AG04449 (cell line): ENCODE measurements at regions not wholly inside any gene's neighbourhood (a gene's known extent, or its start where the extent isn't known, plus 50 kb on each side); places are given as distances from the start of the nearest gene placed in this dataset.
A peak's percentile ranks its signal among the peaks of the same experiment; 100 is the strongest.

Experiments used
- CTCF ChIA-PET: fragments of 350-600 bp; formaldehyde crosslinking; extraction: SDS; loops from one replicate; lab custom pipeline; 2021; ENCODE audit warnings: antibody characterized with exemption; lab: Yijun Ruan, JAX
- POLR2A ChIA-PET: fragments of 400-600, 350-600 bp; formaldehyde crosslinking; extraction: SDS; loops from one replicate; lab custom pipeline; 2020; ENCODE audit warnings: antibody characterized with exemption, inconsistent platforms; lab: Yijun Ruan, JAX
- DNase-seq: peaks from one replicate; pipeline ENCODE4 v3.0.0-alpha.2; 2010; ENCODE audit warnings: low read depth, low spot score
- H3K4me3 ChIP-seq: 2 replicates; pipeline ENCODE4 v1.5.1; 2011; ENCODE audit warnings: low read depth, mild to moderate bottlenecking, control low read depth, low read length
- TF ChIP-seq, protein P1 (sequence below): IDR thresholded peaks from one replicate; pipeline ENCODE4 v1.5.1; 2011; ENCODE audit warnings: mild to moderate bottlenecking, moderate library complexity, low read length, control low read depth, inconsistent platforms; ENCODE audit not compliant: insufficient read depth; ENCODE audit errors: missing control alignments

GRCh38 chr1:115469703-115470476, 131.8 kb upstream of the NGF start:
- no peak for DNase-seq
- H3K4me3 ChIP-seq: no peak overlapping the region

DNA sequence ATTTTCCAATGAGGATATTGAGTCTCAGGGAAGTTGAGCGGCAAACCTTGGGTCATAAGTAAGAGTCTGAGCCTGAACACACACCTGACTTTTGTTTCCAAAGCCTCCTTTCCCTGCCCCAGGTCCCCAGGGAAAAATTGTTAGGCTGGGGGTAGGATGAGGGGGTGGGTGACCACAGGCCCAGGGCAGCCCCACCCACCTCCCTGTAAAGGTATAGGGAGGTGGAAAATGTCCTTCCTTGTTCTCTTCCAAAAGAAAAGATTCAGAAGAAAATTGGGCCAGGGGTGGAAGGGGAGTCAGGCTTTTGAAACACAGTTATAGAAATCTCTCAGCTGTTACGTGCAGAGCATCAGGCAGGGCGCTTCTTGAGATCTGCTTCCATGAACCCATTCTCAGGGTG, 129.7 kb upstream of the NGF start:
- no peak for DNase-seq
- TF ChIP-seq, protein P1, sequence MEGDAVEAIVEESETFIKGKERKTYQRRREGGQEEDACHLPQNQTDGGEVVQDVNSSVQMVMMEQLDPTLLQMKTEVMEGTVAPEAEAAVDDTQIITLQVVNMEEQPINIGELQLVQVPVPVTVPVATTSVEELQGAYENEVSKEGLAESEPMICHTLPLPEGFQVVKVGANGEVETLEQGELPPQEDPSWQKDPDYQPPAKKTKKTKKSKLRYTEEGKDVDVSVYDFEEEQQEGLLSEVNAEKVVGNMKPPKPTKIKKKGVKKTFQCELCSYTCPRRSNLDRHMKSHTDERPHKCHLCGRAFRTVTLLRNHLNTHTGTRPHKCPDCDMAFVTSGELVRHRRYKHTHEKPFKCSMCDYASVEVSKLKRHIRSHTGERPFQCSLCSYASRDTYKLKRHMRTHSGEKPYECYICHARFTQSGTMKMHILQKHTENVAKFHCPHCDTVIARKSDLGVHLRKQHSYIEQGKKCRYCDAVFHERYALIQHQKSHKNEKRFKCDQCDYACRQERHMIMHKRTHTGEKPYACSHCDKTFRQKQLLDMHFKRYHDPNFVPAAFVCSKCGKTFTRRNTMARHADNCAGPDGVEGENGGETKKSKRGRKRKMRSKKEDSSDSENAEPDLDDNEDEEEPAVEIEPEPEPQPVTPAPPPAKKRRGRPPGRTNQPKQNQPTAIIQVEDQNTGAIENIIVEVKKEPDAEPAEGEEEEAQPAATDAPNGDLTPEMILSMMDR: no peak
- POLR2A ChIA-PET: interaction anchor here (1.3 kb wide), 1 partner anchor 187 kb away, joined by 5 read pairs; no protein-coding TSS in a partner anchor
- CTCF ChIA-PET: interaction anchor here (0.7 to 10.5 kb wide), 8 partner anchors 10 to 328 kb away, joined by 3 to 144 read pairs (median 6); no protein-coding TSS in a partner anchor
- H3K4me3 ChIP-seq: no peak overlapping the region

More at GRCh38 chr1:115469703-115470476, 131.8 kb upstream of the NGF start:
- CTCF ChIA-PET: interaction anchor here (0.7 to 10.5 kb wide), 62 partner anchors 8 to 490 kb away, joined by 3 to 144 read pairs (median 5); partner anchors contain the start of gene NGF
- POLR2A ChIA-PET: interaction anchor here (0.6 to 0.9 kb wide), 2 partner anchors 140 to 168 kb away, joined by 3 to 4 read pairs; no protein-coding TSS in a partner anchor
- TF ChIP-seq, protein P1: peak; percentile 98

GRCh38 chr1:115467196-115467595, 129.1 kb upstream of the NGF start:
- POLR2A ChIA-PET: no interaction called here
- H3K4me3 ChIP-seq: no peak overlapping the region
- DNase-seq: no peak
- TF ChIP-seq, protein P1: no peak
- CTCF ChIA-PET: interaction anchor here (1.4 to 10.5 kb wide), 7 partner anchors 12 to 328 kb away, joined by 4 to 144 read pairs (median 7); partner anchors contain the start of gene NGF

DNA sequence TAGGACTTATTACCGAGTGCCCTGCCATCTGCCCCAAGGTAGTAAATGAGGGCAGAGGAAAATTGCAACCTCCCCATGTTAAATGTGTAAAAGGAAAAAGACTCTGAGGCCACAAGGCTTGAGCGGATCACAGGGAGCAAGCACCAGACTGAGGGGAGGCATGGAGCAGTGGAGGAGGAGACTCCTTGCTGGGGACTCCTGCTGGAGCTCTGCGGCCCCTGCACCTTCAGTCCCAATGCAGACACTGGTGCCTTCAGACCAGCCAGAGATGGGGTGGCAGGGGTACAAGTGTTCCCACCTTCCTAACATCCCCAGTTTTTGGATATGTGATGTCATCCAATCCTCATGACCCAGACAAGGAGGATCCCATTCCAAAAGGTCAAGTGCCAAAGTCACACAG, 128.4 kb upstream of the NGF start:
- ChIA-PET POLR2A (interaction anchor here (0.6 kb wide), 1 partner anchor 26 kb away, joined by 3 read pairs; no protein-coding TSS in a partner anchor), CTCF (interaction anchor here (0.9 to 10.5 kb wide), 13 partner anchors 9 to 327 kb away, joined by 3 to 144 read pairs (median 6); partner anchors contain the start of gene NGF)
- TF ChIP-seq, protein P1: peak; percentile 49
- DNase-seq: no peak
- no peak overlapping the region for H3K4me3 ChIP-seq

DNA sequence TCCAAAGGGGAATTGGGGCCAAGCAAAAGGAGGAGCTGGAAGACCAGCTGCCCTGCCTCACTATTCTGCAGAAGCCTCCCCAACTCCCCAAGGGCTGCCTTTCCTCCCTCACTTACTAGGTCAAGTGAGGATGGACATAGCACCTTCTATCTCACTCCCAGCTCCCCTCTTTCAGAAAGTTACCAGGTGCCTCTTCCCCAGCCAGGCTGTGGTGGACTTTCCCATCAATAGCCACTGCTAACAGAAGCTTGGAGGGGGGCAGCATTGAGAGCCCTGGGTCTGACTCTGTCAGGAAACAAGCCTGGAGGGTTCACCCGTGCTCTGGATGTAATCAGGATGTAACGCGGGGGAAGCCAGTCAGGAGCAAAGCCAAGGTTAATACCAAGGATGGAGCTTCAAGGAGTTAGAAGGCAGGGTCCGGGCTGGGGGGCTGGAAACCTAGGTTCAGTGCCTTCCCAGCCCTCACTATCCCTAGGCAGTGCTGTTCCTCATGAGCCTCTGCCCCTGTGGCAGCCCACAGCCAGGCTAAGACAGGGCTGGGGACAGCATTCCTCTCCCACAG, 127.8 kb upstream of the NGF start:
- TF ChIP-seq, protein P1: no peak
- H3K4me3 ChIP-seq: no peak overlapping the region
- ChIA-PET CTCF (interaction anchor here (0.9 to 10.5 kb wide), 14 partner anchors 9 to 326 kb away, joined by 3 to 144 read pairs (median 5); partner anchors contain the start of gene NGF), POLR2A (no interaction called here)
- no peak for DNase-seq
